IMR-90 (cell line): ENCODE measurements at regions not wholly inside any gene's neighbourhood (a gene's known extent, or its start where the extent isn't known, plus 50 kb on each side); places are given as distances from the start of the nearest gene placed in this dataset.

ENCODE experiments used
- ATAC-seq: fragments of 200-7000 bp; cut with Tn5 transposase; 2 replicates; pipeline ENCODE4 v1.9.1; 2020; ENCODE audit warnings: low read depth, mild to moderate bottlenecking, moderate library complexity
- BruUV-seq: library from RNA; stranded (reverse); fragments of 400-500 nt; replicated peaks from 2 replicates; lab custom pipeline; 2021; lab: Mats Ljungman, UMichigan
- CTCF ChIA-PET: fragments of 300-600 bp; formaldehyde crosslinking; extraction: SDS; loops from one replicate; lab custom pipeline; 2021; ENCODE audit warnings: antibody characterized with exemption; lab: Yijun Ruan, JAX
- POLR2A ChIA-PET: fragments of 300-600 bp; sonication (Branson Sonifier 250); formaldehyde crosslinking; loops from one replicate; lab custom pipeline; 2022; ENCODE audit warnings: antibody characterized with exemption; ENCODE audit not compliant: unreplicated experiment; lab: Charles Lee
- DNase-seq: peaks from one replicate; pipeline ENCODE4 v3.0.0; 2013
- H2AFZ ChIP-seq: replicated peaks from 2 replicates; pipeline ENCODE3; 2013; ENCODE audit warnings: low read length, mild to moderate bottlenecking; ENCODE audit not compliant: poor library complexity
- H2AK5ac ChIP-seq: 2 replicates; pipeline ENCODE4 v1.6.1; 2013; ENCODE audit warnings: low read depth, low read length, inconsistent platforms
- H2AK9ac ChIP-seq: replicated peaks from 2 replicates; pipeline ENCODE3; 2013; ENCODE audit warnings: mild to moderate bottlenecking, low read depth, low read length, moderate library complexity; ENCODE audit not compliant: poor library complexity
- H2BK120ac ChIP-seq: 2 replicates; pipeline ENCODE4 v1.6.1; 2013; ENCODE audit warnings: low read depth, low read length, inconsistent platforms
- H2BK15ac ChIP-seq: 3 replicates; pipeline ENCODE4 v1.6.1; 2013; ENCODE audit warnings: low read depth, low read length, inconsistent platforms
- H2BK20ac ChIP-seq: 2 replicates; pipeline ENCODE4 v1.6.1; 2013; ENCODE audit warnings: low read depth, mild to moderate bottlenecking, inconsistent platforms, low read length, moderate library complexity
- H2BK5ac ChIP-seq: 2 replicates; pipeline ENCODE4 v1.6.1; 2013; ENCODE audit warnings: mild to moderate bottlenecking, low read depth, low read length, inconsistent platforms; ENCODE audit not compliant: poor library complexity, severe bottlenecking
- H3K14ac ChIP-seq: replicated peaks from 2 replicates; pipeline ENCODE4 v1.6.1; 2013; ENCODE audit warnings: low read depth, low read length, inconsistent platforms
- H3K18ac ChIP-seq: 2 replicates; pipeline ENCODE4 v1.6.1; 2013; ENCODE audit warnings: low read depth, low read length, control low read depth
- H3K23ac ChIP-seq: 2 replicates; pipeline ENCODE4 v1.6.1; 2013; ENCODE audit warnings: low read depth, low read length, inconsistent platforms
- H3K27ac ChIP-seq: 2 replicates; pipeline ENCODE4 v1.5.1; 2013; ENCODE audit warnings: mild to moderate bottlenecking, control low read depth, low read length; ENCODE audit not compliant: insufficient read depth
- H3K27me3 ChIP-seq: 2 replicates; pipeline ENCODE4 v1.6.1; 2013; ENCODE audit warnings: low read length; ENCODE audit not compliant: control insufficient read depth, insufficient read depth
- H3K36me3 ChIP-seq: 2 replicates; pipeline ENCODE4 v1.6.1; 2013; ENCODE audit warnings: low read length, mixed read lengths; ENCODE audit not compliant: control insufficient read depth, insufficient read depth
- H3K4ac ChIP-seq: 2 replicates; pipeline ENCODE4 v1.6.1; 2013; ENCODE audit warnings: low read depth, low read length, inconsistent platforms
- H3K4me1 ChIP-seq: 2 replicates; pipeline ENCODE4 v1.6.1; 2013; ENCODE audit warnings: low read length, mixed read lengths; ENCODE audit not compliant: control insufficient read depth, insufficient read depth
- H3K4me2 ChIP-seq: 2 replicates; pipeline ENCODE4 v1.6.1; 2013; ENCODE audit warnings: low read depth, mild to moderate bottlenecking, control low read depth, low read length, moderate library complexity
- H3K4me3 ChIP-seq: 2 replicates; pipeline ENCODE4 v1.5.1; 2013; ENCODE audit warnings: low read depth, mild to moderate bottlenecking, control low read depth, low read length, moderate library complexity; ENCODE audit not compliant: insufficient read depth
- H3K56ac ChIP-seq: 2 replicates; pipeline ENCODE4 v1.6.1; 2013; ENCODE audit warnings: low read length, inconsistent platforms; ENCODE audit not compliant: insufficient read depth; ENCODE audit errors: extremely low read depth
- H3K79me1 ChIP-seq, 2 experiments: 2 replicates each; pipeline ENCODE4 v1.6.1; 2013; ENCODE audit warnings: low read length in 2 of 2, inconsistent platforms in 1 of 2, low read depth in 1 of 2
- H3K9ac ChIP-seq: 2 replicates; pipeline ENCODE4 v1.6.1; 2013; ENCODE audit warnings: low read depth, low read length, control low read depth
- H3K9me1 ChIP-seq: 2 replicates; pipeline ENCODE4 v1.6.1; 2013; ENCODE audit warnings: low read length, inconsistent platforms; ENCODE audit not compliant: insufficient read depth
- H3K9me3 ChIP-seq: 2 replicates; pipeline ENCODE4 v1.6.1; 2013; ENCODE audit warnings: low read length; ENCODE audit not compliant: control insufficient read depth, insufficient read depth
- H4K20me1 ChIP-seq: 2 replicates; pipeline ENCODE4 v1.6.1; 2013; ENCODE audit warnings: low read length, inconsistent platforms; ENCODE audit not compliant: insufficient read depth
- H4K5ac ChIP-seq: 2 replicates; pipeline ENCODE4 v1.6.1; 2013; ENCODE audit warnings: mild to moderate bottlenecking, low read depth, low read length, control low read depth
- H4K8ac ChIP-seq, 2 experiments: 2 replicates each; pipeline ENCODE4 v1.6.1; 2013; ENCODE audit warnings: low read depth in 2 of 2, low read length in 2 of 2, control low read depth in 1 of 2, inconsistent platforms in 1 of 2
- H4K91ac ChIP-seq: 2 replicates; pipeline ENCODE4 v1.6.1; 2013; ENCODE audit warnings: low read depth, low read length, inconsistent platforms; ENCODE audit not compliant: insufficient read depth
- BHLHE40 ChIP-seq: fragments of 150-350 bp; IDR thresholded peaks from 2 replicates; pipeline ENCODE4 v1.6.1; 2016; ENCODE audit warnings: mild to moderate bottlenecking, low read depth, low read length
- CEBPB ChIP-seq: IDR thresholded peaks from 2 replicates; pipeline ENCODE4 v1.6.1; 2012; ENCODE audit warnings: low read depth, low read length, improper control_type of control experiment
- CHD1 ChIP-seq: IDR thresholded peaks from 2 replicates; pipeline ENCODE4 v1.6.1; 2012; ENCODE audit warnings: low read depth, low read length, improper control_type of control experiment
- CTCF ChIP-seq: conservative IDR thresholded peaks from 2 replicates; pipeline ENCODE4 v1.5.1; 2012; ENCODE audit warnings: mild to moderate bottlenecking, low read depth, low read length, improper control_type of control experiment
- ELK1 ChIP-seq: fragments of 150-350 bp; IDR thresholded peaks from 2 replicates; pipeline ENCODE4 v1.6.1; 2016; ENCODE audit warnings: low read depth, mild to moderate bottlenecking, low read length, moderate library complexity, borderline replicate concordance
- FOS ChIP-seq: fragments of 150-350 bp; IDR thresholded peaks from 2 replicates; pipeline ENCODE4 v1.6.1; 2016; ENCODE audit warnings: low read depth, low read length
- MAFK ChIP-seq: IDR thresholded peaks from 2 replicates; pipeline ENCODE4 v1.6.1; 2012; ENCODE audit warnings: low read depth, low read length, improper control_type of control experiment
- MAZ ChIP-seq: IDR thresholded peaks from 2 replicates; pipeline ENCODE4 v1.6.1; 2012; ENCODE audit warnings: low read depth, mild to moderate bottlenecking, low read length, improper control_type of control experiment, moderate library complexity, borderline replicate concordance
- MXI1 ChIP-seq: IDR thresholded peaks from 2 replicates; pipeline ENCODE4 v1.6.1; 2012; ENCODE audit warnings: low read depth, mild to moderate bottlenecking, low read length, moderate library complexity, borderline replicate concordance
- NFE2L2 ChIP-seq: fragments of 150-350 bp; IDR thresholded peaks from 2 replicates; pipeline ENCODE4 v1.6.1; 2016; ENCODE audit warnings: low read depth, mild to moderate bottlenecking, low read length
- POLR2A ChIP-seq: IDR thresholded peaks from 2 replicates; pipeline ENCODE4 v1.6.1; 2012; ENCODE audit warnings: mild to moderate bottlenecking, low read depth, low read length
- RAD21 ChIP-seq: IDR thresholded peaks from 2 replicates; pipeline ENCODE4 v1.6.1; 2012; ENCODE audit warnings: low read length, improper control_type of control experiment
- RCOR1 ChIP-seq: IDR thresholded peaks from 2 replicates; pipeline ENCODE4 v1.6.1; 2012; ENCODE audit warnings: mild to moderate bottlenecking, low read length, improper control_type of control experiment; ENCODE audit not compliant: insufficient replicate concordance
- RFX5 ChIP-seq: IDR thresholded peaks from 2 replicates; pipeline ENCODE4 v1.8.0; 2012; ENCODE audit warnings: low read depth, mild to moderate bottlenecking, low read length, moderate library complexity
- SMC3 ChIP-seq: fragments of 150-350 bp; IDR thresholded peaks from 2 replicates; pipeline ENCODE4 v1.6.1; 2016; ENCODE audit warnings: low read depth, mild to moderate bottlenecking, antibody characterized with exemption, low read length, moderate library complexity
- USF2 ChIP-seq: fragments of 150-350 bp; IDR thresholded peaks from 2 replicates; pipeline ENCODE4 v1.6.1; 2017; ENCODE audit warnings: mild to moderate bottlenecking, antibody characterized with exemption, low read length, low read depth
- WGBS, 2 experiments: methylation state at CpG; one replicate each; pipeline versions ENCODE4 v1.1.5 to v1.1.7; 2013; ENCODE audit warnings: missing lambda C conversion rate in 2 of 2; ENCODE audit not compliant: insufficient read length in 1 of 2; ENCODE audit errors: extremely low coverage in 2 of 2; 5-methylcytosine and 5-hydroxymethylcytosine counted together
- dilution Hi-C: fragments of 300-500 bp; cut with HindIII; formaldehyde crosslinking; loops from one replicate; pipeline ENCODE4 v1.14.3; 2018; ENCODE audit warnings: low sequenced_read_pairs; ENCODE audit not compliant: unreplicated experiment
- in situ Hi-C: fragments of 300-500 bp; cut with MboI; formaldehyde crosslinking; loops from 3 replicates; pipeline ENCODE4 v1.14.3; 2019; ENCODE audit warnings: low sequenced_read_pairs, inconsistent platforms, mixed read lengths
- intact Hi-C: fragments of 100-400 bp; cut with micrococcal nuclease; formaldehyde crosslinking; loops from 2 replicates; pipeline ENCODE4 v1.10.0; 2022

GRCh38 chr2:190809876-190810525 is 70.6 kb upstream of the GLS start:
- dilution Hi-C loops (no loop called here), in situ Hi-C loops (loop anchor here (10.0 kb wide), 1 partner anchor 725 kb away; no protein-coding TSS in a partner anchor), intact Hi-C loops (loop anchor here (10.0 kb wide), 1 partner anchor 455 kb away; no protein-coding TSS in a partner anchor)
- DNase-seq (no peak), ATAC-seq (no peak)
- Histone ChIP-seq H4K20me1 (no peaks in the 10 kb centered on the region), H3K27me3 (no peaks in the 10 kb centered on the region), H3K9me1 (no peaks in the 10 kb centered on the region), H3K4ac (no peak overlapping the region), H3K4me3 (no peak overlapping the region), H3K23ac (no peak overlapping the region), H3K27ac (no peak overlapping the region), H2AFZ (no peak overlapping the region), H4K91ac (no peak overlapping the region), H3K79me1 (no peaks in the 10 kb centered on the region; a peak in 1 of 4 replicates), H3K9me3 (no peaks in the 10 kb centered on the region), H2AK5ac (no peak overlapping the region), H3K4me1 (peaks cover 8% of the 10 kb centered on the region), H3K56ac (no peak overlapping the region), H4K5ac (no peak overlapping the region), H2BK5ac (no peak overlapping the region), H2AK9ac (no peak overlapping the region), H2BK15ac (no peak overlapping the region), H4K8ac (no peak overlapping the region), H3K4me2 (no peak overlapping the region), H3K9ac (no peak overlapping the region), H3K36me3 (no peaks in the 10 kb centered on the region), H2BK20ac (no peak overlapping the region), H3K18ac (no peak overlapping the region), H3K14ac (no peak overlapping the region), H2BK120ac (no peak overlapping the region)
- TF ChIP-seq CEBPB (no peak), USF2 (no peak), POLR2A (no peak), SMC3 (no peak), MXI1 (no peak), RFX5 (no peak), RAD21 (no peak), CTCF (no peak), BHLHE40 (no peak), MAFK (no peak), RCOR1 (no peak), ELK1 (no peak), NFE2L2 (no peak), FOS (no peak), MAZ (no peak), CHD1 (no peak)
- ChIA-PET CTCF (interaction anchor here (0.7 kb wide), 1 partner anchor 25 kb away, joined by 3 read pairs; no protein-coding TSS in a partner anchor), POLR2A (no interaction called here)
- no TSS peak for BruUV-seq
- 100% methylated on average over 1 of the region's 4 CpGs; no CpG with 5 or more reads in 1 of the 2 experiments for WGBS, 2 experiments
